ENCODE measurements at regions not wholly inside any gene's neighbourhood (a gene's known extent, or its start where the extent isn't known, plus 50 kb on each side); places are given as distances from the start of the nearest gene placed in this dataset.

- H3K27ac Mint-ChIP-seq (ENCODE audit: low read depth, unreplicated experiment), result no peak overlapping the region
- intact Hi-C loops (cut with micrococcal nuclease), result no loop called here
- no peaks in the 10 kb centered on the region for H3K36me3 Mint-ChIP-seq (ENCODE audit: insufficient read depth, unreplicated experiment)
- H3K4me3 Mint-ChIP-seq (ENCODE audit: unreplicated experiment), result no peak overlapping the region
- no peak for TF ChIP-seq CTCF (IDR thresholded peaks at IDR 0.05; ENCODE audit: unreplicated experiment)
- no peak for DNase-seq (ENCODE audit: unreplicated experiment)
- CTCF ChIA-PET, result interaction anchor here (0.6 to 0.7 kb wide), 2 partner anchors 237 to 498 kb away, joined by 3 read pairs; no protein-coding TSS in a partner anchor
- no peaks in the 10 kb centered on the region for H3K27me3 Mint-ChIP-seq (ENCODE audit: insufficient read depth, unreplicated experiment)
- BruUV-seq (replicated peaks), result no TSS peak
- H3K9me3 Mint-ChIP-seq (ENCODE audit: unreplicated experiment), result no peaks in the 10 kb centered on the region
- POLR2A ChIA-PET, result no interaction called here
- no peaks in the 10 kb centered on the region for H3K4me1 Mint-ChIP-seq (ENCODE audit: insufficient read depth, unreplicated experiment)
These were observed 325.6 kb downstream of the SEC23A start for GRCh38 chr14:38777401-38777800.

GRCh38 chr14:38775986-38776385 lies 327.0 kb downstream of the SEC23A start:
- no peak for TF ChIP-seq CTCF (IDR thresholded peaks at IDR 0.05; ENCODE audit: unreplicated experiment)
- Mint-ChIP-seq H3K27me3 (ENCODE audit: insufficient read depth, unreplicated experiment) (no peaks in the 10 kb centered on the region), H3K27ac (ENCODE audit: low read depth, unreplicated experiment) (no peak overlapping the region), H3K36me3 (ENCODE audit: insufficient read depth, unreplicated experiment) (no peaks in the 10 kb centered on the region), H3K4me3 (ENCODE audit: unreplicated experiment) (no peak overlapping the region), H3K4me1 (ENCODE audit: insufficient read depth, unreplicated experiment) (no peaks in the 10 kb centered on the region), H3K9me3 (ENCODE audit: unreplicated experiment) (no peaks in the 10 kb centered on the region)
- intact Hi-C loops (cut with micrococcal nuclease), result no loop called here
- no TSS peak for BruUV-seq (replicated peaks)
- CTCF ChIA-PET, result interaction anchor here (1.6 kb wide), 1 partner anchor 10 kb away, joined by 4 read pairs; no protein-coding TSS in a partner anchor
- DNase-seq (ENCODE audit: unreplicated experiment), result peak; percentile 6
- POLR2A ChIA-PET, result no interaction called here

- ChIA-PET POLR2A (no interaction called here), CTCF (no interaction called here)
- H3K4me3 Mint-ChIP-seq (ENCODE audit: unreplicated experiment), result no peak overlapping the region
- no peak overlapping the region for H3K27ac Mint-ChIP-seq (ENCODE audit: low read depth, unreplicated experiment)
- TF ChIP-seq CTCF (IDR thresholded peaks at IDR 0.05; ENCODE audit: unreplicated experiment), result no peak
- no peaks in the 10 kb centered on the region for H3K9me3 Mint-ChIP-seq (ENCODE audit: unreplicated experiment)
- H3K36me3 Mint-ChIP-seq (ENCODE audit: insufficient read depth, unreplicated experiment), result no peaks in the 10 kb centered on the region
- intact Hi-C loops (cut with micrococcal nuclease), result no loop called here
- no peaks in the 10 kb centered on the region for H3K27me3 Mint-ChIP-seq (ENCODE audit: insufficient read depth, unreplicated experiment)
- H3K4me1 Mint-ChIP-seq (ENCODE audit: insufficient read depth, unreplicated experiment), result no peaks in the 10 kb centered on the region
- DNase-seq (ENCODE audit: unreplicated experiment), result no peak
- BruUV-seq (replicated peaks), result no TSS peak
These were observed 328.9 kb downstream of the SEC23A start for GRCh38 chr14:38774162-38774561.

- Mint-ChIP-seq H3K27me3 (ENCODE audit: insufficient read depth, unreplicated experiment) (no peaks in the 10 kb centered on the region), H3K4me1 (ENCODE audit: insufficient read depth, unreplicated experiment) (no peaks in the 10 kb centered on the region), H3K4me3 (ENCODE audit: unreplicated experiment) (no peak overlapping the region), H3K9me3 (ENCODE audit: unreplicated experiment) (no peaks in the 10 kb centered on the region), H3K27ac (ENCODE audit: low read depth, unreplicated experiment) (no peak overlapping the region), H3K36me3 (ENCODE audit: insufficient read depth, unreplicated experiment) (no peaks in the 10 kb centered on the region)
- no TSS peak for BruUV-seq (replicated peaks)
- POLR2A ChIA-PET, result no interaction called here
- intact Hi-C loops (cut with micrococcal nuclease), result no loop called here
- no peak for TF ChIP-seq CTCF (IDR thresholded peaks at IDR 0.05; ENCODE audit: unreplicated experiment)
- CTCF ChIA-PET, result no interaction called here
- no peak for DNase-seq (ENCODE audit: unreplicated experiment)
These were observed 332.8 kb downstream of the SEC23A start for GRCh38 chr14:38770251-38770650.

Data from MCF 10A (cell line).